ENCODE measurements at regions not wholly inside any gene's neighbourhood (a gene's known extent, or its start where the extent isn't known, plus 50 kb on each side); places are given as distances from the start of the nearest gene placed in this dataset.

- TF ChIP-seq CTCF (conservative IDR thresholded peaks at IDR 0.05) (no peak), ZFX (IDR thresholded peaks at IDR 0.05) (no peak)
Measured at GRCh38 chr3:178451799-178452198, 84.4 kb upstream of the KCNMB2 start.

Data from C4-2B (cell line).